ENCODE measurements at regions not wholly inside any gene's neighbourhood (a gene's known extent, or its start where the extent isn't known, plus 50 kb on each side); places are given as distances from the start of the nearest gene placed in this dataset.

GRCh38 chr22:49694462-49695260, 133.0 kb downstream of the BRD1 start:
- intact Hi-C loops (cut with micrococcal nuclease; ENCODE audit: unreplicated experiment) (no loop called here), in situ Hi-C loops (cut with HindIII; ENCODE audit: extremely low pct_ligation_motif_present, low pct_unique_long_range_greater_than_20kb) (no loop called here)
- DNase-seq (ENCODE audit: low spot score) (no peak), FAIRE-seq (no peak), ATAC-seq (no peak)
- CTCF ChIA-PET (ENCODE audit: low intra/inter-chr PET ratio, low total read pairs) = no interaction called here
- BruUV-seq (replicated peaks) = no TSS peak
- POLR2A ChIA-PET = no interaction called here
- 0% methylated on average over 6 of the region's 9 CpGs for WGBS (ENCODE audit: low lambda C conversion rate)
- no peak for TF ChIP-seq ZNF274 (CRISPR knock-in tag; IDR thresholded peaks at IDR 0.05)
- TF ChIP-seq AKAP8 (CRISPR knock-in tag; IDR thresholded peaks at IDR 0.05) = no peak
- no peak overlapping the region for H2AFZ ChIP-seq (ENCODE audit: low read length)
- no peak overlapping the region for H3K4me3 ChIP-seq (replicated peaks in 1 of 3; ENCODE audit: insufficient read depth in 1 of 3, low read depth in 2 of 3, low read length in 3 of 3)
- no peaks in the 10 kb centered on the region for H3K4me1 ChIP-seq (ENCODE audit: insufficient read depth, low read length)
- H3K36me3 ChIP-seq (replicated peaks in 1 of 2; ENCODE audit: control insufficient read depth in 1 of 2, insufficient read depth in 2 of 2, low read length in 2 of 2) = no peaks in the 10 kb centered on the region
- no peaks in the 10 kb centered on the region for H4K20me1 ChIP-seq (ENCODE audit: insufficient read depth, low read length)
- H3K27ac ChIP-seq (ENCODE audit: extremely low read length, insufficient read depth, low read length) = no peak overlapping the region
- H3K9me3 ChIP-seq (ENCODE audit: low read length) = peaks cover 9% of the 10 kb centered on the region; the same call in 1 of the 2 replicates
- H3K79me2 ChIP-seq (ENCODE audit: insufficient read depth, low read length) = no peaks in the 10 kb centered on the region
- H3K4me2 ChIP-seq (ENCODE audit: low read depth, low read length) = no peak overlapping the region
- peaks cover 3 to 44% of the 10 kb centered on the region in 2 experiments; a peak in 4 of 5 replicates for H3K27me3 ChIP-seq (ENCODE audit: control insufficient read depth in 1 of 2, insufficient read depth in 2 of 2, low read length in 2 of 2)
- H3K9ac ChIP-seq (ENCODE audit: insufficient read depth, low read depth, low read length) = no peak overlapping the region

GRCh38 chr22:49693848-49694247, 133.8 kb downstream of the BRD1 start:
- no peaks in the 10 kb centered on the region for H4K20me1 ChIP-seq (ENCODE audit: insufficient read depth, low read length)
- no peak for ATAC-seq
- FAIRE-seq = no peak
- H2AFZ ChIP-seq (ENCODE audit: low read length) = no peak overlapping the region
- peaks cover 9% of the 10 kb centered on the region; the same call in 1 of the 2 replicates for H3K9me3 ChIP-seq (ENCODE audit: low read length)
- POLR2A ChIA-PET = no interaction called here
- no peak overlapping the region for H3K4me3 ChIP-seq (replicated peaks in 1 of 3; ENCODE audit: insufficient read depth in 1 of 3, low read depth in 2 of 3, low read length in 3 of 3)
- no peaks in the 10 kb centered on the region for H3K79me2 ChIP-seq (ENCODE audit: insufficient read depth, low read length)
- H3K9ac ChIP-seq (ENCODE audit: insufficient read depth, low read depth, low read length) = no peak overlapping the region
- H3K36me3 ChIP-seq (replicated peaks in 1 of 2; ENCODE audit: control insufficient read depth in 1 of 2, insufficient read depth in 2 of 2, low read length in 2 of 2) = no peaks in the 10 kb centered on the region
- in situ Hi-C loops (cut with HindIII; ENCODE audit: extremely low pct_ligation_motif_present, low pct_unique_long_range_greater_than_20kb) (no loop called here), intact Hi-C loops (cut with micrococcal nuclease; ENCODE audit: unreplicated experiment) (no loop called here)
- no peak for TF ChIP-seq RFX3 (CRISPR knock-in tag; IDR thresholded peaks at IDR 0.05)
- no peak for TF ChIP-seq REPIN1 (CRISPR knock-in tag; IDR thresholded peaks at IDR 0.05; ENCODE audit: borderline replicate concordance, low read depth)
- TF ChIP-seq HNRNPLL (IDR thresholded peaks at IDR 0.05; ENCODE audit: low read depth, low read length, poor library complexity, severe bottlenecking) = no peak
- no peak for TF ChIP-seq SALL1 (CRISPR knock-in tag; IDR thresholded peaks at IDR 0.05)
- TF ChIP-seq ZNF549 (CRISPR knock-in tag; IDR thresholded peaks at IDR 0.05) = no peak
- no peak for TF ChIP-seq NR3C1 (CRISPR knock-in tag; IDR thresholded peaks at IDR 0.05)
- TF ChIP-seq UBTF (CRISPR knock-in tag; IDR thresholded peaks at IDR 0.05) = no peak
- TF ChIP-seq NFE2 (CRISPR knock-in tag; IDR thresholded peaks at IDR 0.05) = no peak
- TF ChIP-seq THAP8 (CRISPR knock-in tag; IDR thresholded peaks at IDR 0.05; ENCODE audit: borderline replicate concordance) = no peak
- no peak for TF ChIP-seq ZSCAN12 (CRISPR knock-in tag; IDR thresholded peaks at IDR 0.05)
- H3K27me3 ChIP-seq (ENCODE audit: control insufficient read depth in 1 of 2, insufficient read depth in 2 of 2, low read length in 2 of 2) = peaks cover 7 to 47% of the 10 kb centered on the region in 2 experiments; a peak in 4 of 5 replicates
- BruUV-seq (replicated peaks) = no TSS peak
- no peak overlapping the region for H3K27ac ChIP-seq (ENCODE audit: extremely low read length, insufficient read depth, low read length)
- 20% methylated on average over 6 of the region's 10 CpGs for WGBS (ENCODE audit: low lambda C conversion rate)
- no peak for DNase-seq (ENCODE audit: low spot score)
- H3K4me2 ChIP-seq (ENCODE audit: low read depth, low read length) = no peak overlapping the region
- CTCF ChIA-PET (ENCODE audit: low intra/inter-chr PET ratio, low total read pairs) = no interaction called here
- no peaks in the 10 kb centered on the region for H3K4me1 ChIP-seq (ENCODE audit: insufficient read depth, low read length)

All from HepG2 (cell line).